ENCODE measurements at regions not wholly inside any gene's neighbourhood (a gene's known extent, or its start where the extent isn't known, plus 50 kb on each side); places are given as distances from the start of the nearest gene placed in this dataset.

DNA sequence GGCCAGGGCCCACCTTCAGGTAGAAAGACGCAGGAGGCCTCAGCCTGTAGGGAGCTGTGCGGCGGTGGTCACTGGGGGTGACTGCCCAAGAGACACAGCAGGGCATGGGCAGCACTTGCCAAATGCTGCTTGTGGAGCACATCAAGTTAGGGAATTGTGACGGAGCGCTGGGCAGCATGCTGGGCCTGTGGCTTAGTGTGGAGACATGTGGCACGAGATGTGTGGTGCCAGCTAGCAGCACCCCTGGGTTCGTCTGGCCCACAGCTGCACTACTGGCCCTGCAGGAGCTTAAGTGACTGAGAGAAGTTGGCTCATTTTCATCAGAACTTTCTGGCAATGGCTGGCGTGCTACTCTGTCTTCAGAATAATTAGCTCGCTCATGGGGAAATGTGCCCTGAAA is 213.1 kb upstream of the SYNDIG1 start:
- DNase-seq = no peak

DNA sequence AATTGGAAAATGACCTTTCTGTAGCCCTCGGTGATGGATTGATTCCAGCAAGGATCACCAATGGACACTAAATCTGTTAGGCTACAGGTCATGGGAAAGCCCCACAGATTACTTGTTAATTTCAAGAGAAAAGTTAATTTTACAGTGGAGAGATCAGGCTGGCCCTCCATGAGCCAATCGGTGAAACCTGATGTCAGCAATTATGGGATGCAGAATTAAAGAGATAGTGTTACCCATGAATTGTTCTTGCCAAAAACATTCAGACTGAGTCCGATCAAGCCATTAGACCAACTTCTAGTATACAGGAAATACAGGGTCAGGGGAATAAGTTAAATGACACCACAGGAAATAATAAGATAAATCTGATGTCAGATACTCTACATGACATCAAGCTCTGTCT is 214.9 kb upstream of the SYNDIG1 start:
- DNase-seq = no peak

DNA sequence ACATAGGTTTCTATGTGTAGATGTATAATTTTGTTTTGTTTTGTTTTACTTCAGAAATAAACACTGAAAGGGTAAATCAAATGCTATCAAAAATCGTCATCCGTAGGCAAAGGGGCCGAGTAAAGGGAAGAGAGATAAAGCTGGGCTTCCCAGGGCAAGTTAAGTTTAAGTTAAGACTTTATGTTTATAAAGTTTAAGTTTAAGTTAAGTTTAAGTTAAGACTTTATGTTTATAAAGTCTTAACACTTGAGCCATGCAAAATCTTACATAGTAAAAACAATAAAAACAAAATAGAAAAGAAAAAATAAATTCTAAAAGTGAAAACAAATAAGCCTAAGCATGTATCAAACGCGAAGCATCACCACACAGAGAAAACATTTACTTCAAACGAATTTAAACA is 216.1 kb upstream of the SYNDIG1 start:
- no peak for DNase-seq

DNA sequence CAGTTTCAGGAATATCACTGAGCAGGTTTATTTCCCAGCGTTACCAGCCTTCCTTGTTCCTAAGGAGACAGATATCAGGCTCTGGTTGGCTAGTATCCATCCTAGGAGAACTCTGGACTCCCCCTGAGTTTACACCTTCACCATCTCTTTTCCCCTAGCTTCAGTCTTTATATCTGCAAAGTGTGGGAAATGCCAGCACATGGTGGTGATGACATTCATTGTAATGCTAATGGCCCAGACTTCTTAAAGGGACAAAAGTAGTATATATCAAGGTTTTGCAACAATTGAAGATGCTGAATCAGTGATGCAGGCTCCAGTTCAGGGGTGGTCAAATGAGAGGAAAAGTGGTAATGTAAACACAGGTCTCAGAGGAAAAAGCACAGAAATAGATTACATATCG is 224.3 kb upstream of the SYNDIG1 start:
- no peak for DNase-seq

DNA sequence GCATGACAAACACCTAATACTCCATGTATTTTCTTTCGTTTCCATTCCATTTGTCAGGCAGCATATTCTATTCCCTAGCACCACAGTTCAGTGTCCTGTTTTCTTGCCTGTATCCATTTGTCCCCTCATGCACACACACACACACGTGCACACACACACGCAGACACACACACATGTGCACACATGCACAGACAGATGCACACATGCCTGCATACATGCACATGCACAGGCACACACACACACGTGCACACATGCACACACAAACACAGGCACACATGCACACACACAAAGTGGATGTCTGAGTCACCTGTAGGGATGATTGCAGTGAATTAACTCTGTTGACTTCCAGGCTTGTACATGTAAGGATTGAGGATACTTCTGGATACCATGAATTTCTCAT is 226.7 kb upstream of the SYNDIG1 start:
- DNase-seq = no peak

DNA sequence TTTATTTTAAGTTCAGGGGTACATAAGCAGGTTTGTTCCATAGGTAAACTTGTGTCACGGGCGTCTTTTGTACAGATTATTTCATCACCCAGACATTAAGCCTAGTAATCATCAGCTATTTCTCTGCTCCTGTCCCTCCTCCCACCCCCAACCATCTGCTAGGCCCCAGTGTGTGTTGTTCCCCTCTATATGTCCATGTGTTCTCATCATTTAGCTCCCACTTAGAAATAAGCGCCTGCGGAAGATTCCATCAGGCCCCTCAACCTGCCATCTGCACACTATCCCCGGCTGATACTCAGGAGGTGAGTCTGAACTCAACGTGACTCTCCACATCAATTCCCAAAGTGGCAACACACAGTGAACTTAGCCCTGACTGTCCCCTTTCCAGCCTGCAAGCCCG is 228.0 kb upstream of the SYNDIG1 start:
- no peak for DNase-seq

DNA sequence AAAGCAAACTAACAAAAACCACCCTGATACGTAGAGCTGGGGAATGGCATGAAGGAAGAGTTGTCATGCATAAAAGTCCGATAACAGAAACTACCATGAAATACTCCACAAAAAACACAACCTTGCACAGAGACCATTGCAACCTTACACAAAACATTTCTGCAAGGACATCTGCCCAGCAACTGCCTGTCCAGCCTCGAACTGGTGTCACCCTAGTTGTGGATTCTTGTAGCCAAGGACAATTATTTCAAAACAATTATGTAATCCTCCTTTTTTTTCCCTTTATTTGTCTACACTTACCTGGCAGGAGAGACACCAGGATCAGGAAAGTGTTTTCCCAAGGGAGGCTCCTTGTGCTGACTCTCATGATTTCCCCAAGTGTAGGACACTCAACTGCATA is 232.5 kb upstream of the SYNDIG1 start:
- no peak for DNase-seq

DNA sequence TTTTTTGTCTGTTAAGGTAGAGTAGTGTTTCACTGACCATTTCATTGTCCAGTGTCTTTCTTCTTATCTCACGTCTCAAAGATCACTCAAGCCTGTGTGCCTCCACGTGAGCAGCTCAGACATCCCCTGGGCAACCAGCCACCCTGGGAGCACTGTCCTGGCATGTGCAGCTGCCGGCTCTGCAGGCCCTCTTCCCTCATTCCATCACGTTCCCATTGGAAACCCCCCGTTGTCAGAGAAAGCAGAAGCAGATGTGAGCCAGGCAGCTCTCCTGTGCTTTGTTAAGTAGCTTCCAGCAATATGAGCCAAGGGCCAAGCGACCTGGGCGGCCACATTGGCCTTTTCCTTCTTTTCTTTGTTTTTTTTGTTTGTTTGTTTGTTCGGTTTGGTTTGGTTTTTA is 233.2 kb upstream of the SYNDIG1 start:
- DNase-seq = no peak

DNA sequence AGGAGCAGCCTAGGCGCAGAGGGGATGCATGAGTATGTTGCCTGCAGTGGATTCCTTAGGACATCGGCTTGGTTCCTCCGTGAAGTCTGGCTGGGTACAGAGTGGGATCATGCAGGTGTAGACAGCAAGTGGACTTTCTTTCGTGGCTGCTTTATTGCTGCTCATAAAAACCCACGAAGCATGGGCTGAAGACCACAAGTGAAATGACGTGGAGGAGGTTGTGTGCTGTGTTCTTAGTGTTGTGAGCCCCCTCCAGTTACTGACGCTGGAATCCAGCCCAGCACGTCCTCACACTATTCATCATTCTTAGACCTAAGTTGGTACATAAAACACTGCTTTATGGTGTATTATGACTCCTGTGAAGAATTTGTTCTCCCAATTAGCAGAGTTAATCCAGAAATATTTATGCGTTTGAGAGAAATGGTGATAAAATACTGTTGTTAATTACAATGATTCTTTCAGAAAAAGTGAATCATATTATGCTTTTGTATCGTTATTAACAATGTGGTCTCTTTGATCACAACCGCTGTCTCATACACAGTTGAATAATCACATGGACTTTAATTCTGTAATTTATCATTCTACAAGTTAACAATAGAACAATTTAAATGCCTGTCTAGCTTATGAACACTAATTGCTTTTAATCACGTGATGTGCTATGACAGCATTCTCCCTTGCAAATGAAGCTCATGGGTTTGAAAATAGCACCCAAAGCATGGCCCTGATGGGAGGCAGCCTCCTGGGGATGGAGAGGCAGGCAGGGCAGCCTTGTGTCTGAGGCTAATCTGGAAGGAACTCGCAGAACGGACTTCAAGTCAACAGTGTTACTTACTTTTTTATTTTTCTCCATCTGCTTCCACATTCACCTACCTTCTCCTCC is 233.9 kb upstream of the SYNDIG1 start:
- DNase-seq = no peak

DNA sequence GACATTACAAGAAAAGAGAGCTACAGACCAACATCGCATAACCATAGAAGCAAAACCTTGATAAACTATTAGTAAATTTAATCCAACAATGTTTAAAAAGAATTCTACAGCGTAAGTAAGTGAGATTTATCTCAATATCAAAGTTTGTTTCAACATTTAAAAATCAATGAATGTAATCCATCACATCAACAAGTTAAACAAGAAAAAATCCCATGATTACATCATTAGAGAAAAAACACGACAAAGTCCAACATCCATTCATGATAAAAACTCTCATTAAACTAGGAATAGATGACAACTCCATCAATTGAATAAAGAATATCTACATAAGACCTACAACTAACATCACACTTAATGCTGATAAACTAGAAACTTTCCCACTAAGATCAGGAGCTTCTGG is 239.0 kb upstream of the GGTLC1 start:
- DNase-seq = no peak

DNA sequence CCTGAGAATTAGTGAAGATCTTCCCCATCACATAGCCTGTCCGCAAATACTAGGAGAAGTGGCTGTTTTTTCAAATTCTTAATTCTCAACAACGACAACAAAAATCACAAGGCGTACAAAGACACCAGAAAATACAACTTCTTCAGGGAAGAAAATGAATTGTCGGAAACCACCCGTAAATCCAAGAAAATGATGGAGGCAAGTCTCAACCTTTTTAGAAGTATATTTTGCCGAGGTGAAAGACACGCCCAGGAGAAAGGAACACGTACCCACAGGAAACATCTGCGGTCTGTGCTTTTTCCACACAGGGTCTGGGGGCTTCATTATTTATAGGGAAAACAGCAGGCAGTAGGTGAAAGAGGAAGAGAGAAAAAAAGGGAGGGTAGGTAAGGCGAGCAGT is 223.9 kb upstream of the GGTLC1 start:
- no peak for DNase-seq

DNA sequence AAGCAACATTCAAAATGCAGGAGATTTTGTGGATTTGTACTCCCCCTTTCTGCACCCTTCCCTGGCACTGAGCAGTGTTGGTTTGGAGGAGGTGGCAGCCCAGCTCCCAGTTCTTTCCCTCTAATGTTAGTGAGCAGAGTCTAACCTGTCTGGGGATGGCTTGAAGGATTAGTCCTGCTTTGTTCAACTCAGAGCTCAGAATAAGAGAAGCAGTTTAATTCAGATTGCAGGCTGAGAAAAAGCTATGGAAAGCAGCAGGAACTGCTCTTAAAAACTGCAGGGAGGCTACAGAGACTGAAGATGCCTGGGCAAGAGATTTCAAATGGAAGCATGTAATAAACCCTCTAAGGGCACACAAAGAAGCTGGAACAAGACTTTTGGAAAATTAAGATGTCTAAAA is 223.4 kb upstream of the GGTLC1 start:
- DNase-seq = no peak

DNA sequence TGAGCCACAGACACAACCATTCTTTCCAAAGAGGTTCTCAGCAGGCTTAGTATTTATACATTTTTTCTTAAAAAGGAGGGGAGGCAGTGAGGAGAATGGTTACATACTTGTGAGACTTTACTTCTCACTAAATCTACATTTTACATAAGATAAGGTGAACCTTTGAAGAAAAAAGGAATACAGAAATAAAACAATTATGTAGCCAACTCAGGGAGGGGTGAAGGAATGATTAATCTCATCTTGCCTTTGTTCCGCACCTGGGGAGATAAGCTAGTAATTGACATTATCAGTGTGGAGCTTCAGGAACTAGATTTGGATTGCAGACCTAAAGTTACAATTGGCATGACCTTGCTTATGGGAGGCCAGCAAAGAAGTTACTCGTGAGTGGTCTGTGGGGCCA is 221.8 kb upstream of the GGTLC1 start:
- DNase-seq = no peak

DNA sequence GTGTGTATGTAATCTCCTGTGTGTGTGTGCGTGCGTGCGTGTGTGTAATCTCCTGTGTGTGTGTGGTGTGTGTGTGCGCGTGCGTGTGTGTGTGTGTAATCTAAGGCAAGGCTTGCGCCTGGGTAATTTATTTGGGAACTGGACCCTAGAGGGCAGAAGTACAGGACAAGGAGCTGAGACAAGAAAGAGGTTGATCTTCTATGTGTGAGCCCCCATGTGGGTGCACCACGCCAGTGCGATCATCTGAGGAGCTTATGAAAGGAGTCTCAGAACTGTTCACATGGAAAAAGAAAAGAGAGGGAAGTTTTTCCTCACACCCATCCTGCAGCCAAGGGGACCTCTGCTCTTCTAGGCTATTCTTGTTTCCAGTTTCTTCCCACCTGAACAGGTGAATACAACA is 220.1 kb upstream of the GGTLC1 start:
- DNase-seq = no peak

DNA sequence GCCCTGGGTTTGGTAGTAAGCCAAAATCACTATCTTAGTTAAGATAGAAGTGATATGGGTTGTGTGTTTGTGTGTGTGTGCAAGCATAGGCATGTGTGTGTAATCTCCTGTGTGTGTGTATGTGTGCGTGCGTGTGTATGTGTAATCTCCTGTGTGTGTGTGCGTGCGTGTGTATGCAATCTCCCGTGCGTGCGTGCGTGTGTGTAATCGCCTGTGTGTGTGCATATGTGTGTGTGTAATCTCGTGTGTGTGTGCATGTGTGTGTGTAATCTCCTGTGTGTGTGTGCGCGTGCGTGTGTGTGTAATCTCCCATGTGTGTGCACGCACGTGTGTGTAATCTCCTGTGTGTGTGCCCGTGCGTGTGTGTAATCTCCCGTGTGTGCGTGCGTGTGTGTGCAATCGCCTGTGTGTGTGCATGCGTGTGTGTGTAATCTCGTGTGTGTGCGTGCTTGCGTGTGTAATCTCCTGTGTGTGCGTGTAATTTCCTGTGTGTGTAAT is 219.3 kb upstream of the GGTLC1 start:
- no peak for DNase-seq

DNA sequence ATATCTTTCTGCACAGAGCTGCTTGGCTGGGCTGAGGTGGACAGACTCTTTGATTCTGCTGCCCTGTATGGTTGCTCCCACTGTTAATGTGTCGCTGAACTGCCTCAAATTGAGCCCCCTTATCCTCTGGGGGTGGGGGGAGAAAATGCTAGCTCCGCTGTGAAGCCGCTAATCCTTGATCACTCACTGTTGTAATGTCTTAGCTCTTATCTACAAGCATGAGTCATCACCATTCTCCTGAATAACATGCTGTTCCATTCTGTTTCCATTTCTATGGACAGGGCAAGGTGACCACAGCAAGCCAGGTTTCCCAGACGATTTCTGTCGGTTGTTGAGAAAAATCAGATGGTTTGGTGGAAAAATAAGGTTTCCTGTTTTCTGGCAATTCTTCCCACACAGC is 218.4 kb upstream of the GGTLC1 start:
- no peak for DNase-seq

DNA sequence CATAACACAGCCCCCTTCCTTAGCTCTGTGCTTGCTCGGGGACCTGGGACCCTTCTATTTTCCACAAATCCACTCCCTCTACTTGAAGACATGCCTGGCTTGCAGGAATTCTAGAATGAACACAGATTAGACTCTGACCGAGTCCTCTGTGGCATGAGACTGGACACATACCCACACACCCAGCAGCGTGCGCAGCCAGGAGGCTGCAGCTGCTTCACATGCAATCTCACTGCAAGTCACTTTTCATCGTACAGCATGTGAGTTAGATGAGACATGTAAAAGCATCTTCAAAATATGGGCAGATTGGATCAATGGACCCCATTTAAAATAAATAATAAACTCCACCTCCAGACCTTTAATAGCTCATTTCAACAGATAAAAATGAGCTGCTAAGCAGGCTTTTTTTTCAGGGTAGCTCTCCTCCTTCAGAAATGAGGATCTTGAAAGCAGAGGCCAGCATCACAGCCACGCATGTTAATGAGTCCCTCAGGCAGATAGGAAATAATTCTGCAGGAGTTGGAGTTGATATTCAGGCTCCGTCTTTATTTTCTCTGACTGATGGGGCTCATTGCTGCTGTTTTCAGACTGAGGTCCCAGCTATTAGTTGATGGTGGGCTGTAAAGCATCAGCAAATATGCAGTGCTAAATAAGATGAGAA is 215.1 kb upstream of the GGTLC1 start:
- no peak for DNase-seq

DNA sequence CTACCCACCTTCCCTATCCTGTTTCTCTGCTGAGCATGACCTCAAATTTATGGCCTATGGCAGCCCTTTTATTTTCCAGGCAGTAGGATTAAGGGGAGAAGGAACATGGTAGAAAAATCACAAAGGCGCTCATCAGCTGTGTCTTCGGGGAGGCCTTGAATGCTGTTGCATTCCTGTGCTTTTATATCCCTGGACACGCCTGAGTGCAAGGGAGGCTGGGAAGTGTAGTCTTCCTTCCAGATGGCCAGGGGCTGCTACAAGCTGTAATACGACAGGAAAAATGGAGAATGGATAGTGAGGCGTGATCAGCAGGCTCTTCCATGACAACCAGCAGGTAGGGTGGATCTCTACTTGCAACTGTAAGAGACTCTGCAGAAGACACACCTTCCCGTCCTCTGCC is 210.9 kb upstream of the GGTLC1 start:
- DNase-seq = no peak

DNA sequence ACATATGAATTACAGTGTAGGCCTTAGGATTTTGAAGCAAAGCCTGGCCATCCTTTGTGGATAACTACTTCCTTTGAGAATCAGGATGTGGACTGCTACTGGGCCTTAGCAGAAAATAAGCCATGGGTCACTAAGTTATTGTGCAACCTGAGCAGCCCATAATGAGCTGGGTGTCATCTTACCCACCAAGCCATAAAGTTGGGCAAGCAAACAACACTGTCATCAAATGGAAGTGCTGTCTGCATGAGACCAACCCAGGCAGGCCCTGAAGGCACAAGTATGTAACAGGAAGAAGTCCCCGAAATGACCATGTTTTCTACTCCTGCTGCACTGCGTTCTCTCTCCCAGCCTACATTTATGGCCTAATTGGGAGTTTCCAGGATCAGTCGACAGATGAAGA is 205.6 kb upstream of the GGTLC1 start:
- DNase-seq = no peak

DNA sequence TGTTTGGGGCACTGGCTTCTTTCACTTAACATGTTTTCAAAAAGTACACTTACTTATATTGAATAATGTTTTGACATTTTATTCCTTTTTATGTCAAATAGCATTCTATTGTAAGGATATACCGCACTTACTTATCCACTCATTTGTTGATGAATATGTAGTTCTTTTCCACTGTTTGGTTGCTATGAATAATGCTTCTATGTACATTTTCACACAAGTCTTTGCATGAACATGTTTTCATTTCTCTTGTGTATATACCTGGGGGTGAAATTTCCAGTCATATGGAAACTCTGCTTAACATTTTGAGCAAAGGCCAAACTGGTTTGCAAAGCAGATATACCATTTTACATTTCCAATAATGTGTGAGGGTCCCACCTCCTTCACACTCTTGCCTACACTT is 202.3 kb upstream of the GGTLC1 start:
- DNase-seq = no peak

DNA sequence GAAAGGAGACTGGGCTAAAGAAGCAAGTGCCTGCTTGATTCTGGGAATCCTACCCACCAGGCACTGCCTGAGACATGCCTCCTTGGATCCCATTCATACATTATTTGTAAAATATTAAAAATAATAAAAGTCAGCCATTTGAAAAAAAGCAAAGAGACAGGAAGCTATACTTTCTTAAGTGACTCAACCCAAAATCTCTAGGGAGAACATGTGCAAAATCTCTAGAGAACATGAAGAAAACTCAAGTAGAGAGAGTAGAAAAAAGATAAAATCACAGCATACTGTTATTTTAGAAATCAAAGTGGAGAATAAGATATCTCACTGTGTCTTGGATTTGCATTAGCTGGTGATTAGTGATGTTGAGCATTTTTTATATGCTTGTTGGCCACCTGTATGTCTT is 197.2 kb upstream of the GGTLC1 start:
- DNase-seq = no peak

DNA sequence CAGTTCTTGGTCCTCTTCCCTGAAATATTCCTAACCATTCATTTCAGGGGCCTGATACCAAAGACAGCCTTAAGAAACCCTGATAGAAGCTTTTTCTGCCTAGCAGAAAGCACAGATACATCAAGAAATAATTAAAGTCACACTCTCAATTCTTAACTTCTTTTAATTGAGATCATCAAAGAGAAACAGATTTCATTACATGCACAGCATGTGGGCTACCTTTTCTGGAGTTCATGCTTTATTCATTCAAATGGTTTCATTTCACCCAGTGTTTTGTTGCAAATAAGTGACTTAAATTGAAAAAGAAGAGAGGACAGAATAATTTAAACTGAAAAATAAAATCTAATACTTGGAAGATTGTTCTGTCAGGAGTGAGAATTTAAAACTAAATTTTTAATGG is 192.6 kb upstream of the GGTLC1 start:
- no peak for DNase-seq

DNA sequence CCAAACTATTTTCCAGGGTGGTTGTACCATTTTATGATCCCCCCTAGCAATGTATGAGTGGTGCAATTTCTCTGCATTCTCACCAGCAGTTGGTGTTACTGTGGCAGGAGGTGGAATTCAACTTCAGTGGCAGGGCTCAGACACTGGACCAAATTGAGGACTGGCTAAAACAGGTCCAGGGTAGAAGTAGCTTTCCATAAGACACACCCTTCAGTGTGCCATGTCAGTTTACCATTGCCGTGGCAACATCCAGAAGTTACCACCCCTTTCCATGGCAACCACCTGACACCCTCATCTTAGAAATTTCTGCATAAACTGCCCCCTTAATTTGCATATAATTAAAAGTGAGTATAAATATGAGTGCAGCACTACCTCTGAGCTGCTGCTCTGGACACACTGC is 180.7 kb upstream of the GGTLC1 start:
- DNase-seq = no peak

DNA sequence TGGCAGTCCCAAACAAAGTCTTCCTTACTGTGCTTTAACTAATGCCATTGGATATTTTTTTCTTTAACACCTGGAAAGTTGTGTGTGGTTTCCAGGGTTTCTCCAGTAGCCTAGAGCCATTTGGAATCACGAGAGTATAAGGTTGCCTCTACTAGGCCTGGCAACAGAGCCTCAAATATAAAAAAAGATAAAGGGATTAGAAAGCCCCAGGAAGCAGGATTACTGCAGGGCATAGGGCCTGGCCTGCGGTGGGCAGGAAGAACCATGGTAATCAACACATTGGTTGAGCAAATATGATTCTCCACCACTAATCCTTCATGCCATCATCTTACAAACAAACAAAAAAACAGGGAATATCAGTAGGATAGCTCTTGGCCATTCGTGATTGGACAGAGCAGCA is 177.8 kb upstream of the GGTLC1 start:
- no peak for DNase-seq

DNA sequence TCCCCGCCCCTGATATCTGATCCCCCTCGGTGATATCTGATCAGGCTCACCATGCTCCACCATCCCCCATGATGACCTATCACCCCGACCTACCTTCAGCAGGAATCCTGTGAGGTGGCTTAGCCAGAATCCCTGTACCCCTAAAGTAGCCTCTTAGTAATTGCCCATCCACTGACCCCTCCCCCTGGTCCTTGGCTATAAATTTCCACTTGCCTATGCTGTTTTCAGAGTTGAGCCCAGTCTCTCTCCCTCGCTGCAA is 177.5 kb upstream of the GGTLC1 start:
- DNase-seq = no peak
